SK-N-SH (cell line): ENCODE measurements at regions not wholly inside any gene's neighbourhood (a gene's known extent, or its start where the extent isn't known, plus 50 kb on each side); places are given as distances from the start of the nearest gene placed in this dataset.

Source experiments
- CTCF ChIA-PET: fragments of 300-600, 350-600 bp; formaldehyde crosslinking; extraction: SDS; loops from one replicate; lab custom pipeline; 2021; lab: Yijun Ruan, JAX
- POLR2A ChIA-PET: fragments of 350-600 bp; sonication (Branson Sonifier 250); formaldehyde crosslinking; extraction: SDS; loops from one replicate; lab custom pipeline; 2020; ENCODE audit warnings: antibody characterized with exemption, inconsistent platforms; lab: Yijun Ruan, JAX
- DNase-seq: peaks from one replicate; pipeline ENCODE4 v3.0.0; 2012
- H2AFZ ChIP-seq: fragments of 200-600 bp; sonication (generic); 2 replicates; pipeline ENCODE4 v1.8.1; 2016; ENCODE audit warnings: antibody characterized with exemption, mild to moderate bottlenecking, low read depth
- H3F3A ChIP-seq: fragments of 200-600 bp; sonication (generic); replicated peaks from 2 replicates; pipeline ENCODE3; 2016; ENCODE audit warnings: antibody characterized with exemption, mild to moderate bottlenecking; ENCODE audit not compliant: insufficient read depth
- H3K27ac ChIP-seq, 2 experiments: fragments of 200-500 bp in 1 of 2; fragments of 200-600 bp in 1 of 2; sonication (Bioruptor generic) in 1 of 2; sonication (generic), shearing (Covaris generic) in 1 of 2; 2 replicates each; pipeline versions ENCODE4 v1.5.1 to v1.6.1; 2014 to 2016; ENCODE audit warnings: low read depth in 2 of 2, inconsistent platforms in 1 of 2, low read length in 1 of 2, mild to moderate bottlenecking in 1 of 2, mixed read lengths in 1 of 2
- H3K27me3 ChIP-seq: fragments of 200-600 bp; sonication (generic), shearing (Covaris generic); 2 replicates; pipeline ENCODE4 v1.6.1; 2016; ENCODE audit warnings: mixed run types; ENCODE audit not compliant: insufficient read depth
- H3K36me3 ChIP-seq, 2 experiments: fragments of 200-500 bp in 1 of 2; fragments of 200-600 bp in 1 of 2; sonication (Bioruptor generic) in 1 of 2; sonication (generic) in 1 of 2; replicated peaks in 1 of 2; 2 replicates each; pipeline versions ENCODE3 to v1.5.1; 2014 to 2016; ENCODE audit warnings: low read length in 1 of 2, mild to moderate bottlenecking in 1 of 2; ENCODE audit not compliant: insufficient read depth in 2 of 2, control insufficient read depth in 1 of 2
- H3K4me1 ChIP-seq, 2 experiments: fragments of 200-500 bp in 1 of 2; fragments of 200-600 bp in 1 of 2; sonication (Bioruptor generic) in 1 of 2; sonication (generic), shearing (Covaris generic) in 1 of 2; 2 replicates each; pipeline versions ENCODE4 v1.5.1 to v1.6.1; 2014 to 2016; ENCODE audit warnings: low read depth in 1 of 2, low read length in 1 of 2, mixed run types in 1 of 2; ENCODE audit not compliant: insufficient read depth in 2 of 2, control insufficient read depth in 1 of 2
- H3K4me2 ChIP-seq: fragments of 200-600 bp; sonication (generic), shearing (Covaris generic); 2 replicates; pipeline ENCODE4 v1.6.1; 2017; ENCODE audit warnings: mixed run types
- H3K4me3 ChIP-seq, 2 experiments: fragments of 200-500 bp in 1 of 2; fragments of 200-600 bp in 1 of 2; sonication (Bioruptor generic) in 1 of 2; sonication (generic), shearing (Covaris generic) in 1 of 2; 2 replicates each; pipeline versions ENCODE4 v1.5.1 to v1.8.1; 2014 to 2016; ENCODE audit warnings: low read depth in 2 of 2, inconsistent platforms in 1 of 2, low read length in 1 of 2, mild to moderate bottlenecking in 1 of 2, mixed read lengths in 1 of 2, moderate library complexity in 1 of 2
- H3K79me2 ChIP-seq: fragments of 200-600 bp; sonication (generic); 2 replicates; pipeline ENCODE4 v1.8.1; 2017; ENCODE audit warnings: mild to moderate bottlenecking; ENCODE audit not compliant: insufficient read depth
- H3K9ac ChIP-seq: fragments of 200-600 bp; sonication (generic); 2 replicates; pipeline ENCODE4 v1.6.1; 2017; ENCODE audit warnings: mixed run types
- H3K9me2 ChIP-seq: fragments of 200-600 bp; sonication (generic); 2 replicates; pipeline ENCODE4 v1.6.1; 2017; ENCODE audit warnings: mixed run types
- H3K9me3 ChIP-seq: fragments of 200-600 bp; sonication (generic); 2 replicates; pipeline ENCODE4 v1.6.1; 2017; ENCODE audit warnings: mixed run types, mild to moderate bottlenecking, moderate library complexity
- H4K20me1 ChIP-seq: fragments of 200-600 bp; sonication (generic); 2 replicates; pipeline ENCODE4 v1.6.1; 2017; ENCODE audit warnings: mild to moderate bottlenecking, mixed run types; ENCODE audit not compliant: insufficient read depth
- CTCF ChIP-seq: fragments of 200-600 bp; sonication (generic); IDR thresholded peaks from 2 replicates; pipeline ENCODE4 v1.6.1; 2017; ENCODE audit warnings: antibody characterized with exemption, mild to moderate bottlenecking, moderate library complexity
- EZH2phosphoT487 ChIP-seq: fragments of 200-600 bp; sonication (generic); IDR thresholded peaks from 2 replicates; pipeline ENCODE4 v1.6.1; 2017; ENCODE audit warnings: low read depth, mixed run types, mild to moderate bottlenecking, antibody characterized with exemption, moderate library complexity, borderline replicate concordance
- IRF3 ChIP-seq: fragments of 150-350 bp; IDR thresholded peaks from 2 replicates; pipeline ENCODE4 v1.6.1; 2016; ENCODE audit warnings: mild to moderate bottlenecking, low read depth, low read length
- JUND ChIP-seq: IDR thresholded peaks from 2 replicates; pipeline ENCODE4 v1.4.0; 2012
- MAX ChIP-seq: IDR thresholded peaks from 2 replicates; pipeline ENCODE4 v1.4.0; 2012; ENCODE audit warnings: low read depth
- MEF2A ChIP-seq: IDR thresholded peaks from 2 replicates; pipeline ENCODE4 v1.4.0; 2012; ENCODE audit warnings: low read depth, borderline replicate concordance
- MXI1 ChIP-seq: IDR thresholded peaks from 2 replicates; pipeline ENCODE4 v1.6.1; 2012; ENCODE audit warnings: mild to moderate bottlenecking, low read depth, low read length, improper control_type of control experiment
- NRF1 ChIP-seq: IDR thresholded peaks from 2 replicates; pipeline ENCODE4 v1.6.1; 2012; ENCODE audit warnings: low read depth, mild to moderate bottlenecking, low read length
- POLR2AphosphoS5 ChIP-seq: IDR thresholded peaks from 2 replicates; pipeline ENCODE4 v1.6.1; 2012; ENCODE audit warnings: low read depth, low read length
- RAD21 ChIP-seq: IDR thresholded peaks from 2 replicates; pipeline ENCODE4 v1.6.1; 2012; ENCODE audit warnings: mild to moderate bottlenecking, low read length
- RCOR1 ChIP-seq: fragments of 150-350 bp; IDR thresholded peaks from 2 replicates; pipeline ENCODE4 v1.6.1; 2017; ENCODE audit warnings: antibody characterized with exemption, low read length
- SMC3 ChIP-seq: IDR thresholded peaks from 2 replicates; pipeline ENCODE4 v1.6.1; 2012; ENCODE audit warnings: low read depth, low read length, improper control_type of control experiment
- YY1 ChIP-seq: IDR thresholded peaks from 2 replicates; pipeline ENCODE4 v1.4.0; 2012; ENCODE audit warnings: low read depth, mild to moderate bottlenecking
- WGBS: methylation state at CpG from one replicate; pipeline ENCODE4 v1.1.6; 2017; ENCODE audit warnings: low lambda C conversion rate; 5-methylcytosine and 5-hydroxymethylcytosine counted together
- TF ChIP-seq, protein P1 (sequence below): IDR thresholded peaks from 2 replicates; pipeline ENCODE4 v1.4.0; 2012; ENCODE audit warnings: low read depth, borderline replicate concordance
- TF ChIP-seq, protein P2 (sequence below): IDR thresholded peaks from 2 replicates; pipeline ENCODE4 v1.4.0; 2012; ENCODE audit warnings: low read depth, borderline replicate concordance

DNA sequence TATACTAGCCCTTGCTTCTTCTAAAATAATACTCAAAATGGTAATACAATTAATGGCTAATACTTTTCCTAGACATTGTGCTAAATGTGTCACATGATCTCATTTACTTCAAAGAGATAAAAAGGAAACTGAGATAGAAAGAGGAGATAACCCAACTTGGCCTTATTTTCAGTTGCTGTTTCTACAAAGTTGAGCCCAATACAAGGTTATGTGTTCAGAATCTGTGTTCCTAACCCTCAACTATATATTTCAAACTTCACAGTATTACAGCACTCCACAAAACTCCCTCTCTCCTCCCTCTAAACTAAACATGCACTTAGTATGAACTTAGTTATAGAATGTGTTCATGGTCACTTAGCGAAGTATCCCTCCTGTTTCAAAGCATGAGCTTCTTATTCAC lies 277.9 kb downstream of the CCER1 start:
- Histone ChIP-seq H3K27ac (peak overlapping the region in 1 of 2 experiments; percentile 65; a peak in 1 of 4 replicates), H3F3A (no peaks in the 10 kb centered on the region), H2AFZ (no peak overlapping the region), H3K4me3 (no peak overlapping the region), H3K79me2 (no peaks in the 10 kb centered on the region), H4K20me1 (no peaks in the 10 kb centered on the region), H3K4me2 (no peak overlapping the region), H3K9ac (no peak overlapping the region), H3K4me1 (no peaks in the 10 kb centered on the region; a peak in 1 of 4 replicates), H3K27me3 (no peaks in the 10 kb centered on the region), H3K9me3 (no peaks in the 10 kb centered on the region), H3K36me3 (no peaks in the 10 kb centered on the region), H3K9me2 (no peaks in the 10 kb centered on the region)
- TF ChIP-seq JUND, result no peak
- TF ChIP-seq MXI1, result no peak
- TF ChIP-seq RCOR1, result no peak
- TF ChIP-seq, protein P1, sequence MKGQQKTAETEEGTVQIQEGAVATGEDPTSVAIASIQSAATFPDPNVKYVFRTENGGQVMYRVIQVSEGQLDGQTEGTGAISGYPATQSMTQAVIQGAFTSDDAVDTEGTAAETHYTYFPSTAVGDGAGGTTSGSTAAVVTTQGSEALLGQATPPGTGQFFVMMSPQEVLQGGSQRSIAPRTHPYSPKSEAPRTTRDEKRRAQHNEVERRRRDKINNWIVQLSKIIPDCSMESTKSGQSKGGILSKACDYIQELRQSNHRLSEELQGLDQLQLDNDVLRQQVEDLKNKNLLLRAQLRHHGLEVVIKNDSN, result no peak
- TF ChIP-seq CTCF, result no peak
- TF ChIP-seq MEF2A, result no peak
- TF ChIP-seq YY1, result no peak
- TF ChIP-seq, protein P2, sequence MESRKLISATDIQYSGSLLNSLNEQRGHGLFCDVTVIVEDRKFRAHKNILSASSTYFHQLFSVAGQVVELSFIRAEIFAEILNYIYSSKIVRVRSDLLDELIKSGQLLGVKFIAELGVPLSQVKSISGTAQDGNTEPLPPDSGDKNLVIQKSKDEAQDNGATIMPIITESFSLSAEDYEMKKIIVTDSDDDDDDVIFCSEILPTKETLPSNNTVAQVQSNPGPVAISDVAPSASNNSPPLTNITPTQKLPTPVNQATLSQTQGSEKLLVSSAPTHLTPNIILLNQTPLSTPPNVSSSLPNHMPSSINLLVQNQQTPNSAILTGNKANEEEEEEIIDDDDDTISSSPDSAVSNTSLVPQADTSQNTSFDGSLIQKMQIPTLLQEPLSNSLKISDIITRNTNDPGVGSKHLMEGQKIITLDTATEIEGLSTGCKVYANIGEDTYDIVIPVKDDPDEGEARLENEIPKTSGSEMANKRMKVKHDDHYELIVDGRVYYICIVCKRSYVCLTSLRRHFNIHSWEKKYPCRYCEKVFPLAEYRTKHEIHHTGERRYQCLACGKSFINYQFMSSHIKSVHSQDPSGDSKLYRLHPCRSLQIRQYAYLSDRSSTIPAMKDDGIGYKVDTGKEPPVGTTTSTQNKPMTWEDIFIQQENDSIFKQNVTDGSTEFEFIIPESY, result no peak
- no peak for TF ChIP-seq EZH2phosphoT487
- no peak for TF ChIP-seq RAD21
- TF ChIP-seq NRF1, result no peak
- TF ChIP-seq IRF3, result no peak
- TF ChIP-seq SMC3, result no peak
- no peak for TF ChIP-seq MAX
- TF ChIP-seq POLR2AphosphoS5, result no peak
- POLR2A ChIA-PET, result no interaction called here
- WGBS, result 74% methylated on average over 1 of the region's 1 CpG
- DNase-seq, result no peak
- CTCF ChIA-PET, result no interaction called here
